ENCODE measurements at regions not wholly inside any gene's neighbourhood (a gene's known extent, or its start where the extent isn't known, plus 50 kb on each side); places are given as distances from the start of the nearest gene placed in this dataset.

DNA sequence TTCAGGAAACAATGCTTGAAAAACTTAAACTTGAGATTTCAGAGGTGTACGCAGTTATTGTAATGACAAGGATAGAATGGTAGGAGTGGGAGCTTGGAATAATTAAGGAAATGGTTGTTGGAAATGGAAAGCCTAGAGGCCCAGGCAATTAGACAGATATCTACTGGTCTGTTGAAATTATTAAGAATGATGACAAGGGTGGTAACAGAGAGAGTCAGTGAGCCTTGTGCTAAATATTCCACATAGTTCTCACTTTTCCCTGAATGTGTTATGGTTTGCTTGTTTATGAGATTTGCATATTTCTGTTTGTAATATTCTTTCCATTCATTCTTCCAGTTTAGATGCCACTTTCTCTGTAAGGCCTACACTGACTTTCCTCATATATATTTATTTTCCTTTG, 66.0 kb upstream of the ATP2B1 start:
- TF ChIP-seq, protein P1, sequence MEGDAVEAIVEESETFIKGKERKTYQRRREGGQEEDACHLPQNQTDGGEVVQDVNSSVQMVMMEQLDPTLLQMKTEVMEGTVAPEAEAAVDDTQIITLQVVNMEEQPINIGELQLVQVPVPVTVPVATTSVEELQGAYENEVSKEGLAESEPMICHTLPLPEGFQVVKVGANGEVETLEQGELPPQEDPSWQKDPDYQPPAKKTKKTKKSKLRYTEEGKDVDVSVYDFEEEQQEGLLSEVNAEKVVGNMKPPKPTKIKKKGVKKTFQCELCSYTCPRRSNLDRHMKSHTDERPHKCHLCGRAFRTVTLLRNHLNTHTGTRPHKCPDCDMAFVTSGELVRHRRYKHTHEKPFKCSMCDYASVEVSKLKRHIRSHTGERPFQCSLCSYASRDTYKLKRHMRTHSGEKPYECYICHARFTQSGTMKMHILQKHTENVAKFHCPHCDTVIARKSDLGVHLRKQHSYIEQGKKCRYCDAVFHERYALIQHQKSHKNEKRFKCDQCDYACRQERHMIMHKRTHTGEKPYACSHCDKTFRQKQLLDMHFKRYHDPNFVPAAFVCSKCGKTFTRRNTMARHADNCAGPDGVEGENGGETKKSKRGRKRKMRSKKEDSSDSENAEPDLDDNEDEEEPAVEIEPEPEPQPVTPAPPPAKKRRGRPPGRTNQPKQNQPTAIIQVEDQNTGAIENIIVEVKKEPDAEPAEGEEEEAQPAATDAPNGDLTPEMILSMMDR (IDR thresholded peaks at IDR 0.05; ENCODE audit: low read length): no peak
- no peak for TF ChIP-seq EZH2 (optimal IDR thresholded peaks at IDR 0.05; ENCODE audit: low read depth, low read length)
